G401 (cell line): ENCODE measurements at regions not wholly inside any gene's neighbourhood (a gene's known extent, or its start where the extent isn't known, plus 50 kb on each side); places are given as distances from the start of the nearest gene placed in this dataset.

ENCODE experiments used
- DNase-seq: peaks from one replicate; pipeline ENCODE4 v3.0.0-alpha.2; 2015; ENCODE audit warnings: low spot score
- in situ Hi-C: cut with HindIII; loops from 2 replicates; pipeline ENCODE4 v1.10.0; 2016; ENCODE audit warnings: low sequenced_read_pairs, mixed read lengths

DNA sequence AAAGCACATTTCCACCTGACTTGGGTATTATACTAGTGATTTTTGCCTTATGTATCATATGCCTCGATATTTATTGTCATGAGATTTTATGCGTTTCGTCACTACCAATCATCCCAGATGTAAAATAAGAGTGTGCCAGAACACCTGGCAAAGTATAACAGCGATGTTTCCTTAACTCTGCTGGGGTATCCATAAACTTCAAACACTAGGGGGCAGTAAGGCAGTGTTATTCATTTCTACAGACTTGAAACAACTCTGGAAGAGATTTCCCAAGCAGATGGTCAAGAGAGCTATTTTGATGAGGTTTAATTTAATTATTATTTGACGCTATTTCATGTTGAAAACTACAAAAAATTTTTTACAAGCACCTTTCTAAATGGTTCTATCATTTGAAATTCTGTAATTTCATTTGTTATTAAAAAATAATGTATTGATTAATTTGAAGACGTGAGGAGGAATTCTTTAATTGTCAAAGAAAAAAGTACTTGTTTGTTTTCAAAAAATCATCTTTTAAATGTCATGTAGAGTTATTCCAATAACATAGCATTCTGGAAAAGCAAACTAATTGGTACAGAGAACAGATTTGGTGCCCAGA lies 388.5 kb upstream of the CTNND2 start:
- in situ Hi-C loops = no loop called here
- DNase-seq = no peak

DNA sequence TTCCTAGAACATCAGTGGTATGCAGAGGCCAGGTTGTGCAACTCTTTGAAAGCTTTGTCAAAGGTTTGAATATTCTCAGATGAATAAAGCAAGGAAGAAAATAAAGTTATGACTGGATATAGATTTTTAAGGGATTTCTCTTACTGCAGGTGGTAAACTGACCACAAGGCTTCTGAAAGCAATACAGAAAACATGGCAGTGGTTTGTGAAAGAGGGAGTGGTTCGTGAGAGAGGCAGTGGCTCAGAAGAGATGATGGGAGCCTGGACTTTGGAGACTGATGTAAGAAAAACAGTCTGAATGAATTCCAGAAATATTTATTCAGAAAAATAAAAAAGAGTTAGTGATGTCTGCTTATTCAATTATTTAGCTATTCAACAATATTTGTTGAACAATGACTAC lies 380.4 kb upstream of the CTNND2 start:
- in situ Hi-C loops = no loop called here
- no peak for DNase-seq

DNA sequence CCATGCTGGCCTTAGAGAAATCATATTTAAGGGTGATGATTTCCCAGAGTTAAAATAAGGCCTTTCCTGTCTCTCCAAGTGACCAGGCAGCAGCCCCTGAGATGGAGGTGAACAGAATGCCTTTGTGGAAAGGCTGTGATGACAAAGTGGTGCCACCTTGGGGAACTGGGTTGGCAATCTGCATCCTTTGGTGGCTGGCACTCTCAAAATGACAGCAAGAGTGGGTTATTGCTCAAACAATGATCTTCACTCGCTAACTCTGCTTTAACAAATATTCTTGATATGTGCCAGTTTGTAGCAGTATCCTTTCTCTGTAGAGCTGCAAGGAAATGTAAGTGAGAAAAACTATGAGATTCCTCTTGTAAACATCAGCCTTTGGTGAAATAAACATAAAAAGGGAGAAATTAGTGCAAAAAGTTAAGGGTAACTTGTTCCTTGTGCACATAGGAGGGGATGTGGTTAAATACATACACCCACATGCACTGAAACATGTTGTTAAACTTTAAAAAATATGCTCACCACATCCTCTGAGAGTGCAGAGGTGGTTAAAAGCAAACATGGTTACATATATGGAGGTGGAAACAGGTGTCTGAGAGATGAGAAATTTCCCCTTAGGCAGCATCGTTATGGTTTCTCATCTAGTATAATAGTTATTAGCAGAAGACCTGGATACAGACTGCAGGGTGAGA lies 373.4 kb upstream of the CTNND2 start:
- in situ Hi-C loops = no loop called here
- no peak for DNase-seq

DNA sequence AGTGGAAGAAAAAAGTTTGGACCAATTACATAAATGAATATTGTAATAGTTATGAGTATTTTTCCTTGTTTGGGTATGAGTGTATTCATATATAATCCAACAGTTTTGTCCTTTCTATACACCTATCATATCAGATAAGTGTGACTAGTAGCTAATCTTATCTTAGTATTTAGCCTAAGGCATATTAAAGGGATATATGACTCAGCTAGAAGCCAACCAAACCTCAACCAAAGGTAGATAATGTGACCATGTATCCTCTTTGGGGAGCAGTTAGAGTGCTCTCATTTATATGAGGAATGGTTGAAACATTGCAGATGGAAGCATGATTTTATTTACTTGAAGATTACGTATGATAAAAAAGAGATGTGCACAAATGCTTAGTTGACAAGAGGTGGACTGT lies 370.0 kb upstream of the CTNND2 start:
- DNase-seq = no peak

DNA sequence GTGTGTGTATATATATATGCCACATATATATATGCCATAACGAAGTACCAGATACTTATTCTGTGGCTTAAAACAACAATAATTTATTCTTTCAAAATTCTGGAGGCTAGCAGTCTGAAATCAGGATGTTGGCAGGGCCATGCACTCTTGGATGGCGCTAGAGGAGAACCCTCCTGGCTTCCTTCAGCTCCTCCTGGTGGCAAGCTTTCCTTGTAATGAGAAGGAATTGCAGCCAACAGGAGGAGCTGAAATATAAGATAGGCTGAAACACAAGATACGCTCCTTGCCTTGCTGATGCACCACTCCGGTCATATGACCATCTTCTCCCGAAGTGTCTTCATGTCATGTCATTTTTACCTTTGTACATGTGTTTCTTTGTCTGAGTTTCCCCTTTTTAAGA lies 368.1 kb upstream of the CTNND2 start:
- DNase-seq = no peak
- in situ Hi-C loops = no loop called here

More for the DNA sequence above, 370.0 kb upstream of the CTNND2 start:
- in situ Hi-C loops = no loop called here

DNA sequence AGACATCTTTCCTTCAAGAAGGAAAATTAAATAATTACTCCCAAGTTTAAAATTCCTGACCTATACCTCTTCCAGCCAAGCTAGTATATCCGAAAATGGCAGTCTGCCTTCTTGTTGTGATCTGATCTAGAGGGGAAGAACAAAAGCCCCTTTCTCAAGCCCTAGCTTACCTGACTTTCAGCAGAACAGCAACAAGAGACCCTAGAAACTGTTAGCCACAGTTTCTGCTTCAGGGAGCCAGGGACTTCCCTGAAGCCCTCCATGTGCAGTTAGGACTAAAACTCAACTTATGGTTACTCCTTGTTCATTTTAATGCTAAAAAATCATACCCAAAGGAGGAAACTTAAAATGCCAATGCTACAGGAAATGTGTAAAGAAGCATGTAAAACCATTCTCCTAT lies 366.7 kb upstream of the CTNND2 start:
- in situ Hi-C loops = no loop called here

DNA sequence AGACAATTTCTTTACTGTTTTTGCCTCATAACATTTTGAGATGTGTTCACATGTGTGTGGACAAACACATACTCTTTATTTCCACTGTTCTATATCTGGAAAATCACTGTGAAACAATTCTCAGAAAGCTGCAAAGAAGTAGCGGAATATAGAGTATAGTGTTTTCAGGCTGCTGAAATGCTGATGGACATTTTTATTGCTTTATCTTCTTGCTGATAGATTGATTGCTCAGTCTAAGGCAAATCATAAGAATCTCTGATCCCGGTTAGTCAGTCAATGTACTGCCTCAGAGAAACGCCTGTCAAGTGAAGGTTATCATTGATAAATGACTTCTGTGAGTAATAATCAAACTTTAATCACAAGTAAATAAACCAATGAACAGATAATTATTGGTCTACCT lies 364.9 kb upstream of the CTNND2 start:
- no peak for DNase-seq
- in situ Hi-C loops = no loop called here

More for the DNA sequence above, 366.7 kb upstream of the CTNND2 start:
- no peak for DNase-seq

DNA sequence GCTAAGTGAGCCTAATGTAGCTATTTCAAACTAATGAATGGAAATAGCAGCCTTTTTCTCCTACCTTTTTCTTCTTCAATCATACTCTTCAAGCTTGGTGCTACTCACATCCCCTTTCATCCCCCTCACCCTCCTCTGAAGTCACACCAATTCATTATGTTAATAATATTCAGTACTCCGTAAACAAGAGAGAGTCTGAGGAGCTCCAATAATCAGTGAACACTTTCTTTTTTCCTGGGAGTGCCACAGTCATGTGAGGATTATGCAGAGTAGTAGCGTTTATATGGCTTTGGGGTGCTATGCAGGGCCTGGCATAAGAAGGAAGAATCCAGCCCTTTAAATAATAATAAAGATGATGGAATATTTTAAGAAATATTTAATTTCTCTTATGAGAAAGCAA lies 354.3 kb upstream of the CTNND2 start:
- no peak for DNase-seq
- in situ Hi-C loops = no loop called here

DNA sequence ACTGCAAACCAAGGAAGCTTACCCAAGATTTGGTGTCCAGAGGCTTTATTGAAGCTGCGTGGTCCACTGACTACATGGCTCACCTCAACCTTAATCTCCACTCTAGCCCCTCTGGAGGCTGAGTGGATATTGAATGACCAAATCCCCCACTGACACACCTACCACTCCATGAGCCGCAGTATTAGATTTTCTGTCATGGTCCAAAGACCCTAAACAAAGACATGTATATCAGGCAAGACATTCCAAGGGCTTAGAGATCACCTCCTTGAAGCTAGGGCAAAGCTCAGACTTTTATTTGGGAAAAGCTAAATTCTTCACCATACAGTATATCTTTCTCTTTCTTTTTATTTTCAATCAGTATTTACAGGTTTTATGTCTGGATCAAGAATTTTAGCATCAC lies 346.2 kb upstream of the CTNND2 start:
- DNase-seq = no peak
- in situ Hi-C loops = no loop called here

DNA sequence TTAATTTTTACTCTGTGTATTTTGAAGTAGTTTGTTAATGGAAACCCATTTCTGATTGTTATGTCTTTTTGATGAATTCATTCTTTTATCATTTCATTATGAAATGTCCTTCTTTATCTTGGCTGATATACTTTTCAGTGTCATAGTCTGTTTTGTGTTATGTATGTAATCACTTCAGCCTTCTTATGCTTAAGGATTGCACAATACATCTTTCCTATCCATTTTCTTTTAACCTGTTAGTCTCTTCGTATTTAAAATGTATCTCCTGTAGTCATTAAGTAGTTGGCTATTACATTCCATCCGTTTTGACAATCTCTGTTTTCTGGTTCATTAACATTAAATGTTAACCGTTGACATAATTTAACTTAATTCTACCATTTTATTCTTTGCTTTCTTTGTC lies 344.6 kb upstream of the CTNND2 start:
- in situ Hi-C loops = no loop called here
- no peak for DNase-seq

DNA sequence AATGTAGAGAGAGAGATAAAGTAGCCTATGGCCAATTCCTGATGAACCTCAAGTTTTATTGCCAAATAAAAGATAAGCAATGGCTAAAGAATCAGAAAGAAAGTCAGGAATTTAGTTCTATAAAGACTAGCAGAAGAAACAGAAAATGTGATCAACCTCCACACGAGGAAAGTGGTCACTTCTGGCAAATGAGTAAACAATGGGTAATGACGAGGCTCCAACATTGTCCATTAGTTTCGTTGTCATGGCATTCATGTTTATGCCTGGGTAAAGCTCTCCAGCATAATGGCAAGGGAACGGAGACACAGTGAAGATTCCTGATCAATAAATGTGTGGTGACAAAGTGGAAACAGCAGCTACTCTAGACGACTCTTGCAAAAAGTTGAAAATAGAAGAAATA lies 341.8 kb upstream of the CTNND2 start:
- in situ Hi-C loops = no loop called here
- no peak for DNase-seq

DNA sequence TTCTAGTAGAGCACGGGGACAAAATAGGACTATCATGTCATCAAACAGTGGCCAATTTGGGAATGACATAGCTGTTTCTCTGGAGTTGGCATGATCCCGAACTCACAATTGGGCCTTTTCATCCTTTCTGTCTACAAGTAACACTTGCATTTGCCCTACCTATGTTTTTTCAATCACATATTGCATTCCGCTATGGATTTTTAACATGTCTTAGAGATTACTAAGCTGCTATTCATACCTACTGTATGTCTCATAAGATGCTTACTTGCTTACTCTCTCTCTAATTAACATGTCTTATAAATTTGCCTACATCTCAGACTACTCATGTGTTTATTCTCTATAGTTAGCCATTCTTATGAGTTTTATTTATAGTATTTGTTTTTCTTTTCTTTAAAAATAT lies 341.2 kb upstream of the CTNND2 start:
- DNase-seq = no peak
- in situ Hi-C loops = no loop called here

DNA sequence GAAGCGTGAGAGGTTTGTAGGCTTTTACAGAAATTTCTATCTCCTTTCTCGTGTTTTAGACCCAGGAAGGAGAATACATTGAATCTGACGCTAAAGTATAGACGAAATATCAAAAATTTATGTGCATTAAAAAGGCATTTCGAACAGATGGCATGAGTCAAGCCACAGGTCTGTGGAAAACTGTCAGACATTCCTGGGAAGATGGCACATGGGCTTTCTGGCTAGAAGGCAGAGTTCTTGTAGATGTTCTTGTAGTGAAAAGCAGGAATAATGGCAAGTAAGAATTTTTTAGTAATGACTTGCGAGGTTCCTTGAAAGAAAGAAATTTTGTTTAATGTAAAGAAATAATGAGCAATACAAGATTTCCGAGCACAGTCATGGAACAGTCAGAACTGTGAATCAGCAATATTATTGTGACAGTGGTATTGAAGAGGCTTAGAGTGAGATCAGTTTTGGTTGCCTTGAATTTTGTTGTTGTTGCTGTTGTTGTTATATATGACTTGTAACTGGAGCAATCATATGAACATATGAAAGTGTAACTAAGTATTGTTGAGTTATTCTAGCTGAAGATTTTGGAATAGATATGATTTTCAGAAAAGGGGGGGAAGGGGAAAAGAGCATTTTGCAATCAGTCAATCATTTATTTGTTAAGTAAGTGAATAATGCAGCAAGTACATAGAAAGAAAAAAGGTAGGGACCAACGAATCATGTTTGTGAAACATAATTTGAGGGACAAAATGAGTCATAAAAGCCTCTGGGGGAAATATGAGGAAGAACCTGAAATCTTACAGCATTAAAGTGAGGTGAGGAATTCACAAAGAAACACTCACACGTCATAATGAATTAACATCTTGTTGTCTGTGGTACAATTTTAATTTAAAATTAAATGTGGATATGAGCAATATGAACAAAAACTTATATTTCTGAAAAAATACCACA lies 339.0 kb upstream of the CTNND2 start:
- no peak for DNase-seq
- in situ Hi-C loops = no loop called here

DNA sequence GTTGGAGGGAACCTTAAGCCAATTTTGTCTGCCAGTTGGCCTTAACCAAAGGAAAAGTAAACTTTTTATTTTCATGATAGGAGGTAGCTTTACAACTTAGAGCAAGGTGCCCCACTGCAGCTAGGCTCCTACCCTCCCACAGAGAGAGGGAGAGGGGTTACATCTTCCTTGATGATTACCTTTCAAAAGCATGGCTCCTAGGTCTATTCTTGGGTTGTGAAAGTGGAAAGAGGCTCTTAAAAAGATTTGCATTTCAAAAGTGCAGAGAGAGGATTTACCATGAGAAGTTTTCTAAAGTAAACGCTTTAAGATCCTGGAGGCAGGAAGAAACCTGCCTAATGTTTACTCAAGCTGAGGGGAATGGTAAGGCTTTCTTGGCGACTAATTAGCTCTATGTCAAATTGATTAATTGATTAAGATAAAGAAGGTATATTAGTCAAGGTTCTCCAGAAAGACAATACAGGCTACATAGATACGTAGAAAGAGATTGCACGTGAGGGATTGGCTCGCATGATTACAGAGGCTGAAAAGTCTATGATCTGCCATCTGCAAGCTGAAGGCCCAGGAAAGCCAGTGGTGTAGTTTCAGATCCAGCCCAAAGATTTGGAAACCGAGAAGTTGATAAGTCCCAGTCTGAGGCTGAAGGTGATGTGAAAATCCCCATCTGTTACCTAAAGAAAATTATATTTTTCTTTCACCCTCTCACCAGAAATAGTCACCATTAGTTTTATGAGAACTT lies 333.8 kb upstream of the CTNND2 start:
- in situ Hi-C loops = no loop called here
- no peak for DNase-seq

DNA sequence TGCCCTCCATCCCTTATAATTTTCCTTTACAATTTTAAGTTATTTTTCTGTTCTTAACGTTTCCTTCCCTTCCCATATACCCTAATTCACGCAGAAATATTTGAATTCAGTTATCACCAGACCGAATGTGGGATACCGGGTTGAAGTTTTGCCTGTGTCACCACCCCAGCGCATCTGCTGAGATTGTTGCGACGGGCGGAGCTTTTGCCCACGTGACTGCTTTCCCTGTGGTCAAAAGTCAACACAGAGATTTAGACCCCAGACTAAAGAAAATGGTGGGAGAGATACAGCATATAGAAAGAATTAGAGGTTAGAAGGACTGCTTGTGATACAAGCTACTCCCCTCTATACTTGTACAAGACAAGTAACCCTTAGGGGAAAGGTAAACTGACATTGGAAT lies 326.4 kb upstream of the CTNND2 start:
- no peak for DNase-seq
- in situ Hi-C loops = no loop called here

DNA sequence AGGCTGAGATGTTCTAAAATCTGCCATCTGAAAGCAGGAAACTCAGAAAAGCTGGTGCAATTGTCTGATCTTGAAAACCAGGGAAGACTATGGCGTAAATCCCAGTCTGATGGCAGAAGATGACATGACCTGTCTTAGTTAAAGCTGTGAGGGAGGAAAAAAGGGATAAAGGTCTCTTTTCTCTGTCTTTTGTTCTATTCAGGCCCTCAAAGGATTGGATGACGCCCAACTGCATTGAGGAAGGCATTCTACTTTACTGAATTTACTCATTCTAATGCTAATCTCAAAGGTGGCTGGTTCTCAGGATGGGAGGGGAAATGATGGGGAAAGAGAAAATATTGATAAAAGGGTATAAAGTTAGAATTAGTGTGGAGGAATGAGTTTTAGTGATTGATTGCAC lies 312.8 kb upstream of the CTNND2 start:
- no peak for DNase-seq
- in situ Hi-C loops = no loop called here

DNA sequence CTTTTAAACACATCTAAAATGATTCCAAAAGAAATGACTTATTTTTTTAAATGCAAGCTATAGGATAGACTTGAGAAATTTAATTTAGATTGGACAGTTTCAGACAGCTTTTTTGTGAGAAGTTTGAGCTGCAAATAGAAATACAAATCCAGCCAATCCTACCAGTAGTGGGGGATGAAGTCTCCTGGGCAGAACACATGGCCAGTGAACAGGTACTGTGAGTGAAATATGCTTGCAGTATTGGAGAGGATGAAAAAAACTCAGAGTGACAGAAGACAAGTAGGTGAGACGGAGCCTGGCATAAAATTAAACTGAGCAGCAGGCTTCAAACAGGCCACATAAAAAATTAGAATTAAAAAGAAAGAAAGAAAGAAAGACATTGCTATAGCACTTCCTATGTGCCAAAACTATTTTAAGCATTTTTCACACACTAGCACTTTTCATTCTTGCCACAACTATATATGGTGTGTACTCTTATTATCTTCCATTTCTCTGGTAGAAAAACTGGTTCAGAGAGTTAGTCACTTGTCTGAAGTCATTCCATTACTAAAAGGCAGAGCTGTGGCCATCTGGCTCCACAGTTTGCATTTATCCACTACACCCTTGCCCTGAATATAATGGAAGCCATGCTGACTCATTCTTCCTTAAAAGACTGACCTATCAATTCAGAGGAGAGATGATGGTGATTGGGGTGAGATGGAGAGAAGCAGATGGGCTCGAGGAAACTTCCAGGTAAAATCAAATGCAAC lies 310.2 kb upstream of the CTNND2 start:
- in situ Hi-C loops = no loop called here

DNA sequence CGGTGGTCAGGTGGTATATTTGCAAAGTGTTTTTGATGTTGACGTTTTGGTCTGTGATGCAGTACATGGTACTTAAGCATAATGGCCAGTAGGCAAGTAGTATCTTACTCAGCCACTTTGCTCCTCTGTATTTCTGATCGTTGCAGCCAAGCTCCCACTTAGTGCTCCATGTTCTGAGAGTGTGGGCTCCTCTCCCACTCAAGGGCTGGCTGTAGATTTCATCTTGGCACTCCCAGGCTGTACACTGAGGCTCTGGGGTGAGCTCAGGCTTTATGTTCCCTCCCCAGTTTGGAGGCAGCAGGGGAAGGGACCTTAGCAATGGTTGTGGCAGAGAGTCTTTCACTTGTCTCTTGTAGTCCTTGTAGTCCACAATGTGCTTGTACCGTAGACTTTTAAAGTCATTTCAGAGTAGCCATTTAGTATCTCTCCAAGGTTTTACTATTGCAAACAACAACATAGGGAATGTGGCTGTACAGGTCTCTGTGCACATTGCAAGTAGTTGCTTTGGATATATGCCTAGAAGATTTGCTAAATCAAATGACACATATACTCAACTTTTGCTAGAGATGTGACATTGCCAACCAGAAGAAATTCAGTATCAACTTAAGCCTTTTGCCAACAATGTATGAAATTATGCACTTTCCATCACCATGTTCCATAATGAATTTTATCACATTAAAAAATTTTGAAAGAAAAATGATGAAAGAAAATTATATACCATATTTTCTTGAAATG lies 304.3 kb upstream of the CTNND2 start:
- in situ Hi-C loops = no loop called here

More for the DNA sequence above, 310.2 kb upstream of the CTNND2 start:
- DNase-seq = no peak

More for the DNA sequence above, 304.3 kb upstream of the CTNND2 start:
- no peak for DNase-seq
